ENCODE measurements at regions not wholly inside any gene's neighbourhood (a gene's known extent, or its start where the extent isn't known, plus 50 kb on each side); places are given as distances from the start of the nearest gene placed in this dataset.

DNA sequence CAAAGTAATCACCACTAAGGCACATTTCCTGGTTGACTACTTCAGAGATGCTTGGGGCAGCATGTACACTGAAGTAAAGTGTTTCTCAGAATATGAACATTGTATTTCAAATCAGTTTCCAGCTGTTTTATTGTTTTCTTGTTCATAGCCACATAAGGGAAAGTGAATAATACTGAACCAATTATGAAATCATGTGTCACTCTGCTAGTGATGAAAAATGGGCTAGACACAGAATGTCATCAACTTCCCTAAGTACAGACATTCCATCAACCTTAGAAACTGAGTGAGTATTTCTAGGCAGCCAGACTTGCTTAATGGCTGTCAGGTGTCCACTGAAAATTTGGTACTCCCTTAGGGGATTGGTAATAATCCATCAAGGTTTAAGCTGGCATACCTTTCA, 603.5 kb downstream of the ARL4A start:
- Histone ChIP-seq H3K36me3 (ENCODE audit: control insufficient read depth in 1 of 2, insufficient read depth in 2 of 2, low read length in 2 of 2) (no peaks in the 10 kb centered on the region), H3K9ac (ENCODE audit: low read depth in 1 of 2, low read length in 2 of 2) (no peak overlapping the region), H3K4me1 (ENCODE audit: control insufficient read depth in 1 of 2, insufficient read depth in 2 of 2, low read length in 2 of 2) (no peaks in the 10 kb centered on the region), H3K4me3 (ENCODE audit: low read depth in 1 of 2, low read length in 2 of 2) (no peak overlapping the region), H3K27ac (ENCODE audit: low read depth, low read length) (no peak overlapping the region), H3K9me3 (ENCODE audit: control insufficient read depth in 1 of 2, low read length in 2 of 2) (no peaks in the 10 kb centered on the region), H3K27me3 (ENCODE audit: control insufficient read depth in 1 of 2, insufficient read depth in 2 of 2, low read length in 2 of 2) (no peaks in the 10 kb centered on the region)

DNA sequence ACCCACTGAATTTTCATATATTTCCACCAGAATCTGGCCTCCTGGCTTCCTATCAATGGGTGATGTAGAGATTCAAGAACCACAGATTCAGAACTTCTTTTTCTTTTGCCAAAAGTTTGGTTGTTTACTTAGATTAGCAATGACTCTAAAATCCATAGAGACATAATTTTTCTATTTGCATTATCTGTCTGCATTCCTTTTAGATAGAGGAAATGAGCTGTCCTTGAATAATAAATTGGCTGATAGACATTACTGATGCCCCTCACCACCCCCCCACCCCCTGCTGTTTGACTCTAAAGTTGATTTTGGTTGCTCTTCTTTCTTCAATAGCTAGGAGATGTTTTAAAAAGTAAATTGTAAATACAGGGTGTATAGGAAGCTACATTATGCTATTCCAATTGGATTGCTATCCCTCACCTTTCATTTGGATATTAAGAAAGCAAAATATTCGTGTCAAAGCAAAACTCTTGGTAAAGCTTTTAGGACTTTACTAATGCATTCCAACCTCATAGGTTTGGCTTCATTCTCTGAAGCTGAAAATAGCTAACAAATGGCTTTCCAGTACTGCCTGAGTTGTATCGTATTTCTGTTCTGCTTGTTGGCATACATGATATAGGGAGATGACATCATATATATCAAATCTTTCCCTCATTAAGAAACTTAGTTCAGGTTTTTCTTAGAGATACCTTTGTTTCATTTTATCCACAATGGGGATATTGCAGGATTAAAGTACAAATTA, 606.0 kb downstream of the ARL4A start:
- Histone ChIP-seq H3K27ac (ENCODE audit: low read depth, low read length) (no peak overlapping the region), H3K4me3 (ENCODE audit: low read depth in 1 of 2, low read length in 2 of 2) (no peak overlapping the region), H3K9ac (ENCODE audit: low read depth in 1 of 2, low read length in 2 of 2) (no peak overlapping the region), H3K27me3 (ENCODE audit: control insufficient read depth in 1 of 2, insufficient read depth in 2 of 2, low read length in 2 of 2) (no peaks in the 10 kb centered on the region), H3K36me3 (ENCODE audit: control insufficient read depth in 1 of 2, insufficient read depth in 2 of 2, low read length in 2 of 2) (no peaks in the 10 kb centered on the region), H3K4me1 (ENCODE audit: control insufficient read depth in 1 of 2, insufficient read depth in 2 of 2, low read length in 2 of 2) (no peaks in the 10 kb centered on the region), H3K9me3 (ENCODE audit: control insufficient read depth in 1 of 2, low read length in 2 of 2) (no peaks in the 10 kb centered on the region)

DNA sequence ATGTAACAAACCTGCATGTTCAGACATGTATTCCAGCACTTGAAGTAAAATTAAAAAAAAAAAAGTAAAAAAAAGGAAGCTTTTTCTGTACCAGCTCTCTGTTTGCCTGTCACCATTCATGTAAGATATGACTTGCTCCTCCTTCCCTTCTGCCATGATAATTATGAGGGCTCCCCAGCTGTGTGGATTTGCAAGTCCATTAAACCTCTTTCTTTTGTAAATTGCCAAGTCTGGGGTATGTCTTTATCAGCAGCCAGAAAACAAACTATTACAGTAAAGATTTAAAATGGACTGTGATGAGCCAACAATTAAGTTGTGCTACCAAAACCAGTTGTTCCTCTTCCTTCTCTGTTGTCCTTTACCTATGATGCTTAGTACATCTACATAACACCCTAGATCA, 619.6 kb downstream of the ARL4A start:
- Histone ChIP-seq H3K27me3 (ENCODE audit: control insufficient read depth in 1 of 2, insufficient read depth in 2 of 2, low read length in 2 of 2) (no peaks in the 10 kb centered on the region), H3K9ac (ENCODE audit: low read depth in 1 of 2, low read length in 2 of 2) (no peak overlapping the region), H3K36me3 (ENCODE audit: control insufficient read depth in 1 of 2, insufficient read depth in 2 of 2, low read length in 2 of 2) (no peaks in the 10 kb centered on the region), H3K4me1 (ENCODE audit: control insufficient read depth in 1 of 2, insufficient read depth in 2 of 2, low read length in 2 of 2) (no peaks in the 10 kb centered on the region), H3K27ac (ENCODE audit: low read depth, low read length) (no peak overlapping the region), H3K4me3 (ENCODE audit: low read depth in 1 of 2, low read length in 2 of 2) (no peak overlapping the region), H3K9me3 (ENCODE audit: control insufficient read depth in 1 of 2, low read length in 2 of 2) (peaks cover 0 to 3% of the 10 kb centered on the region in 2 donors)

DNA sequence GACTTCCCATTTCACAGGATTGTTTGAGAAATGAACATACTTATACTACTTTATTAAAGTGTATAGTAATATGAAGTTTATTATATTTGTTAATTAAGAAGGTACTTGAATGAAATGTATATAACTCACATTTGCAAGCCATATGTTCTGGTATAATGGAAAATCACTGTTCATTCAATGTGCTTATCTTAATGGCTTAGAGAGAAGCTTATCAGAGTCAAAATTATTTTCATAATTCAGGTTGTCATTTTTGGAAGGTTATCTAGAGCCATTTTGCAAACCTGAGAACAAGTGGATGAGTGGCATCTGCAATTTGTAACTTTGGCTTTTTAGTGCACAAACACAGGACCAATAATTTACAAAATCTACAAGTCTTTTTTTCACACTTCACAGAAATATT, 621.0 kb downstream of the ARL4A start:
- Histone ChIP-seq H3K36me3 (ENCODE audit: control insufficient read depth in 1 of 2, insufficient read depth in 2 of 2, low read length in 2 of 2) (no peaks in the 10 kb centered on the region), H3K9ac (ENCODE audit: low read depth in 1 of 2, low read length in 2 of 2) (no peak overlapping the region), H3K9me3 (ENCODE audit: control insufficient read depth in 1 of 2, low read length in 2 of 2) (peaks cover 0 to 11% of the 10 kb centered on the region in 2 donors), H3K27me3 (ENCODE audit: control insufficient read depth in 1 of 2, insufficient read depth in 2 of 2, low read length in 2 of 2) (no peaks in the 10 kb centered on the region), H3K4me3 (ENCODE audit: low read depth in 1 of 2, low read length in 2 of 2) (no peak overlapping the region), H3K27ac (ENCODE audit: low read depth, low read length) (no peak overlapping the region), H3K4me1 (ENCODE audit: control insufficient read depth in 1 of 2, insufficient read depth in 2 of 2, low read length in 2 of 2) (no peaks in the 10 kb centered on the region)

DNA sequence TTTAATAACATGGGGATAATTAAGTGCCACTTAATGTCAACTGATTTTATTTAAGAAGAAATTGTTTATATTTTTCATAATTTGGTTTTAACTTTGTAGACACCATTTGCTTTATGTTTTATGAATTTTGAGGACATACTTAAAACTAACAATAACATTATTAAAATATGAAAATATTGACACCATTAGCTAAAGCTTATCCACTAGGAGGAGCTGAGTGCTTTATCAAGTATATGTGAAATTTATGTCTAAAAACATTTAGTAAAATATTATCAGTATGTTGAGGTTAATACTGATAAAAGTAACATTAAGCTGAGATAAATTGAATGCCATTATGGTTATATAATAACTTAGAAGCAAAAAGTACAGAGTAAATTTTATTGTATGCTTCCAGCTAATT, 622.1 kb downstream of the ARL4A start:
- Histone ChIP-seq H3K9me3 (ENCODE audit: control insufficient read depth in 1 of 2, low read length in 2 of 2) (peaks cover 0 to 11% of the 10 kb centered on the region in 2 donors), H3K4me1 (ENCODE audit: control insufficient read depth in 1 of 2, insufficient read depth in 2 of 2, low read length in 2 of 2) (no peaks in the 10 kb centered on the region), H3K27me3 (ENCODE audit: control insufficient read depth in 1 of 2, insufficient read depth in 2 of 2, low read length in 2 of 2) (no peaks in the 10 kb centered on the region), H3K27ac (ENCODE audit: low read depth, low read length) (no peak overlapping the region), H3K36me3 (ENCODE audit: control insufficient read depth in 1 of 2, insufficient read depth in 2 of 2, low read length in 2 of 2) (no peaks in the 10 kb centered on the region), H3K4me3 (ENCODE audit: low read depth in 1 of 2, low read length in 2 of 2) (no peak overlapping the region), H3K9ac (ENCODE audit: low read depth in 1 of 2, low read length in 2 of 2) (no peak overlapping the region)

DNA sequence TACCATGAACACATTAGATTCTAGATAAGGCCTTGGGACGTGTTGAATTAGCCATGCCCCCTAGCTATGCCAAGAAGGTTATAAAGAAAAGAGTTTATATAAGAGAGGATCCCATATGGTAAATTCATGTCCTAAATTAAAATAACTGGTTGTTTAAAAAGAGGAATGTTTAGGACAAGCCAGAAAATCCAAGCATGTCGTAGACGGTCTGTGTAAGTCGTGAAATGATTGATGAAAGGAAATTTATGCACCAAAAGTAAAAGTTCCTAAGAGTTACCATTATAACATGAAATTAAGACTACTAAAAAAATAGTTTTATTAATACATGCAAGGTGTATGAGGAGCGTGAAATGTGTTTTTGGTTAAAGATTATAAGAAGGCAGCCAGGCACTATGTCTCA, 624.9 kb downstream of the ARL4A start:
- Histone ChIP-seq H3K36me3 (ENCODE audit: control insufficient read depth in 1 of 2, insufficient read depth in 2 of 2, low read length in 2 of 2) (no peaks in the 10 kb centered on the region), H3K27ac (ENCODE audit: low read depth, low read length) (no peak overlapping the region)

DNA sequence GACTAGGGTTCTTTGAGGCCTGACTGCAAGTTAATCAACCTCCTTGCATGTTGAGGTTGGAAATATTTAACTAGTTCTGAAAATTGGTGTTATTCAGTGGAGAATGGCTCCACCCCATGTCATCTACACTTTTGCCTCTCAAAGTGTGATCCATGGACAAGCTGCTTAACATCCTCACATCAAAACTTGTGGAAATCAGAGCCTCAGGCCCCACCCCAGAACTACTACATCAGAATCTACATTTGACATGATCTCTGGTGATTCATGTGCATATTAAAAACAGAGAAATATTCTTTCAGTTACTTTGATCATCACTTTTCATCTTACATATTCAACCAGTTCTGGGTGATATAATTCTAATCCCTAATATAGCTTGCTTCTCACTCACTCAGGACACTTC, 632.9 kb downstream of the ARL4A start:
- no peak overlapping the region for H3K27ac ChIP-seq (ENCODE audit: low read depth, low read length)
- H3K9ac ChIP-seq (ENCODE audit: low read depth in 1 of 2, low read length in 2 of 2) = no peak overlapping the region
- H3K27me3 ChIP-seq (ENCODE audit: control insufficient read depth in 1 of 2, insufficient read depth in 2 of 2, low read length in 2 of 2) = no peaks in the 10 kb centered on the region
- no peak overlapping the region for H3K4me3 ChIP-seq (ENCODE audit: low read depth in 1 of 2, low read length in 2 of 2)
- H3K9me3 ChIP-seq (ENCODE audit: control insufficient read depth in 1 of 2, low read length in 2 of 2) = no peaks in the 10 kb centered on the region
- H3K4me1 ChIP-seq (ENCODE audit: control insufficient read depth in 1 of 2, insufficient read depth in 2 of 2, low read length in 2 of 2) = no peaks in the 10 kb centered on the region
- H3K36me3 ChIP-seq (ENCODE audit: control insufficient read depth in 1 of 2, insufficient read depth in 2 of 2, low read length in 2 of 2) = no peaks in the 10 kb centered on the region

More for the DNA sequence above, 624.9 kb downstream of the ARL4A start:
- no peaks in the 10 kb centered on the region for H3K4me1 ChIP-seq (ENCODE audit: control insufficient read depth in 1 of 2, insufficient read depth in 2 of 2, low read length in 2 of 2)
- no peak overlapping the region for H3K4me3 ChIP-seq (ENCODE audit: low read depth in 1 of 2, low read length in 2 of 2)
- no peaks in the 10 kb centered on the region for H3K27me3 ChIP-seq (ENCODE audit: control insufficient read depth in 1 of 2, insufficient read depth in 2 of 2, low read length in 2 of 2)
- H3K9ac ChIP-seq (ENCODE audit: low read depth in 1 of 2, low read length in 2 of 2) = no peak overlapping the region
- H3K9me3 ChIP-seq (ENCODE audit: control insufficient read depth in 1 of 2, low read length in 2 of 2) = peaks cover 0 to 11% of the 10 kb centered on the region in 2 donors

DNA sequence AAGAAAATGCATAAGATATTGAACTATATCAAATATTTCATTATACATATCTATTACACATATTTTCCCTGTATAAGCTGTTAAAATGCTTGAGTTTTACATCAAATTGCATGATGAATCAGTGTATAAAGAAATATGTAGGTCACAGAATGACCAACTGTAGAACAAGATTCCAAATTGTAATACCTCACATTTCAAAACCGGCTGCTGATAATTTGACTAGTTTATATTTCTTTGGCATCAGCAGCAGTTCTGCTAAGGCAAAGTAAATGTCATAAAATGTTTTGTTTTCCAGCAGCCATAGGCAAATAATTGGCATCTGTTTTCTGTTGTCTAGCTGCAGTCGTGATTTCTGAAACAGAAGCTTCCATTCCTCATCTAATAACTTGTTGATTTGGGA, 633.9 kb downstream of the ARL4A start:
- Histone ChIP-seq H3K4me1 (ENCODE audit: control insufficient read depth in 1 of 2, insufficient read depth in 2 of 2, low read length in 2 of 2) (no peaks in the 10 kb centered on the region), H3K27ac (ENCODE audit: low read depth, low read length) (no peak overlapping the region), H3K27me3 (ENCODE audit: control insufficient read depth in 1 of 2, insufficient read depth in 2 of 2, low read length in 2 of 2) (no peaks in the 10 kb centered on the region), H3K9me3 (ENCODE audit: control insufficient read depth in 1 of 2, low read length in 2 of 2) (no peaks in the 10 kb centered on the region), H3K4me3 (ENCODE audit: low read depth in 1 of 2, low read length in 2 of 2) (no peak overlapping the region), H3K9ac (ENCODE audit: low read depth in 1 of 2, low read length in 2 of 2) (no peak overlapping the region), H3K36me3 (ENCODE audit: control insufficient read depth in 1 of 2, insufficient read depth in 2 of 2, low read length in 2 of 2) (no peaks in the 10 kb centered on the region)

DNA sequence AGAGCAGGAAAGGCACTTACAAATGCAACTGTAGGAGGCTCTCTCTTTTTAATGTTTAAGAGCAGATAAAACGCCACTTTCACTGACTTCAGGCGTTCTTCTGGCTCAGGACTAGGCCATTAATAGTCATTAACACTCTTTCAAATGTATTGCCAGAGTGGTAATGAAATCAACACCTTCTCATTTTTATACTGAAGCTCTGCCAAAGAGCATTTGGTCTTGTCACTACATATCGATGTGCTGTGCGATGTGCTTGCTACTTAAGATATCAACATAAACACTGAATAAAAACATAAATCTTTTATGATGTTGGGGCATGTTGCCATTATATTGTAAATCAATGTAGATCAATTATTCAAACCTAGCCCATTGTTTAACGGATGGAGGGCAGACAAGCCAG, 634.7 kb downstream of the ARL4A start:
- H3K27ac ChIP-seq (ENCODE audit: low read depth, low read length) = no peak overlapping the region
- no peaks in the 10 kb centered on the region for H3K27me3 ChIP-seq (ENCODE audit: control insufficient read depth in 1 of 2, insufficient read depth in 2 of 2, low read length in 2 of 2)
- H3K9ac ChIP-seq (ENCODE audit: low read depth in 1 of 2, low read length in 2 of 2) = no peak overlapping the region
- no peak overlapping the region for H3K4me3 ChIP-seq (ENCODE audit: low read depth in 1 of 2, low read length in 2 of 2)
- H3K36me3 ChIP-seq (ENCODE audit: control insufficient read depth in 1 of 2, insufficient read depth in 2 of 2, low read length in 2 of 2) = no peaks in the 10 kb centered on the region
- no peaks in the 10 kb centered on the region for H3K9me3 ChIP-seq (ENCODE audit: control insufficient read depth in 1 of 2, low read length in 2 of 2)
- no peaks in the 10 kb centered on the region for H3K4me1 ChIP-seq (ENCODE audit: control insufficient read depth in 1 of 2, insufficient read depth in 2 of 2, low read length in 2 of 2)

DNA sequence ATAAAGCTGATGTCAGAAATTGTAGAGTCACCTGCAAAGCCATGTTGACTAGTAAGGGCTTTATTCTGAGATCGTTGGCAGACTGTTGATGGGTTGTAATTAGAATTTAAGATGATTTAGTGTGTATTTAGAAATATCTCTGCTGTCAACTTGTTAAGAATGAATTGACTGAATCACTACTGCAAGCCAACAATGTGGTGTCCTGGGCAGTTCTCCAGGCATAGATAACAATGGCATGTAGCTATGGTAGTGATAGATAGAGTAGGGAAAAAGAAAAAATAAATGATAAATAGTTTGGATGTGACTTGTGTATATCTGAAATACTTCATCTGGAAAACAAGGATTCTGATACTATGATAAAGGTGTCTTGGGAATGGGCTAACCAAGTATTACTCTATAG, 640.2 kb downstream of the ARL4A start:
- no peaks in the 10 kb centered on the region for H3K4me1 ChIP-seq (ENCODE audit: control insufficient read depth in 1 of 2, insufficient read depth in 2 of 2, low read length in 2 of 2)
- no peaks in the 10 kb centered on the region for H3K36me3 ChIP-seq (ENCODE audit: control insufficient read depth in 1 of 2, insufficient read depth in 2 of 2, low read length in 2 of 2)
- no peak overlapping the region for H3K9ac ChIP-seq (ENCODE audit: low read depth in 1 of 2, low read length in 2 of 2)

DNA sequence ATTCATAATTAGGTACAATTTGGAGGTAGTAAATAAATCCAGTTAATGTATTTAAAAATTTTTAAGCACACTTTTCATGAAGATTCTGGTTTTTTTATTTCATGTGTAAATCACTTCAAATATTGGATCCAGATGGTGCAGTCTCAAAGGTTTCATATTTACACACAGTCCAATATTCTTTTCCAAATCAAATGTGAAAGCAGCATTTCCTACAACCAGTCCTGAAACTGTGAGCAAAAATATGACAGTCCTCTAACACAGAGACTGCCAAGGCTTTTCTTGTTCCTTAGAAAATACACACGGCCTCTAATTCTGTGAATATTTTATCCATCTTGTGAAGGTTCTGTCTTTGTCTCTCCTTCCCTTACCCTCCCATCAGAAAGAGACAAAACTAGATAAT, 645.9 kb downstream of the ARL4A start:
- Histone ChIP-seq H3K27ac (ENCODE audit: low read depth, low read length) (no peak overlapping the region), H3K4me1 (ENCODE audit: control insufficient read depth in 1 of 2, insufficient read depth in 2 of 2, low read length in 2 of 2) (no peaks in the 10 kb centered on the region), H3K4me3 (ENCODE audit: low read depth in 1 of 2, low read length in 2 of 2) (no peak overlapping the region), H3K36me3 (ENCODE audit: control insufficient read depth in 1 of 2, insufficient read depth in 2 of 2, low read length in 2 of 2) (no peaks in the 10 kb centered on the region), H3K9me3 (ENCODE audit: control insufficient read depth in 1 of 2, low read length in 2 of 2) (no peaks in the 10 kb centered on the region), H3K9ac (ENCODE audit: low read depth in 1 of 2, low read length in 2 of 2) (no peak overlapping the region), H3K27me3 (ENCODE audit: control insufficient read depth in 1 of 2, insufficient read depth in 2 of 2, low read length in 2 of 2) (no peaks in the 10 kb centered on the region)

More for the DNA sequence above, 640.2 kb downstream of the ARL4A start:
- H3K9me3 ChIP-seq (ENCODE audit: control insufficient read depth in 1 of 2, low read length in 2 of 2) = no peaks in the 10 kb centered on the region
- H3K4me3 ChIP-seq (ENCODE audit: low read depth in 1 of 2, low read length in 2 of 2) = no peak overlapping the region
- no peaks in the 10 kb centered on the region for H3K27me3 ChIP-seq (ENCODE audit: control insufficient read depth in 1 of 2, insufficient read depth in 2 of 2, low read length in 2 of 2)
- no peak overlapping the region for H3K27ac ChIP-seq (ENCODE audit: low read depth, low read length)

Measured in duodenal mucosa (tissue), 2 donors.